ENCODE measurements at regions not wholly inside any gene's neighbourhood (a gene's known extent, or its start where the extent isn't known, plus 50 kb on each side); places are given as distances from the start of the nearest gene placed in this dataset.
"Not testable (repeated sequence)": the region's sequence is repeated elsewhere in the genome, so short reads cannot be mapped to it uniquely, and the experiment has no call there.

DNA sequence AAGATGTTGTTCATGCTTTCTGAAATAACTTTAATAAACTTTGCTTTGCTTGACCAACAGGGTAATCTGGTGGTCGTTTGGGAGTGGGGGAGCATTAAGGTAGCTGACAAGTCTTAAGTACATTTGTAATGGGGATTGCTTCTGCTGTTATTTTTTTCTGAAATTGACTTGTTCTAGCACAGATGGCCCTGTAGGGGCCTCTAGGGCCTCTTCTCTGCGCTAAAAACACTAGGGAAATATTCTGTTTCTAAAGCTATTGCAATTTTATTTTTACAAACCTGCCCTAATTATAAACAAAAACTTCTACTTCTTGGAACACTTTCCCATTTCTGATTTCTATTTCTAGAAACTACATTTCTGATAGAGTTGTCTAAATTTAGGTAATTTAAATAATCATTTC is 191.3 kb upstream of the KCNJ3 start:
- no peak overlapping the region for H3K4me3 ChIP-seq (ENCODE audit: low read depth, low read length)
- H3K36me3 ChIP-seq (ENCODE audit: control insufficient read depth, insufficient read depth, low read length) = no peaks in the 10 kb centered on the region
- TF ChIP-seq, protein P1, sequence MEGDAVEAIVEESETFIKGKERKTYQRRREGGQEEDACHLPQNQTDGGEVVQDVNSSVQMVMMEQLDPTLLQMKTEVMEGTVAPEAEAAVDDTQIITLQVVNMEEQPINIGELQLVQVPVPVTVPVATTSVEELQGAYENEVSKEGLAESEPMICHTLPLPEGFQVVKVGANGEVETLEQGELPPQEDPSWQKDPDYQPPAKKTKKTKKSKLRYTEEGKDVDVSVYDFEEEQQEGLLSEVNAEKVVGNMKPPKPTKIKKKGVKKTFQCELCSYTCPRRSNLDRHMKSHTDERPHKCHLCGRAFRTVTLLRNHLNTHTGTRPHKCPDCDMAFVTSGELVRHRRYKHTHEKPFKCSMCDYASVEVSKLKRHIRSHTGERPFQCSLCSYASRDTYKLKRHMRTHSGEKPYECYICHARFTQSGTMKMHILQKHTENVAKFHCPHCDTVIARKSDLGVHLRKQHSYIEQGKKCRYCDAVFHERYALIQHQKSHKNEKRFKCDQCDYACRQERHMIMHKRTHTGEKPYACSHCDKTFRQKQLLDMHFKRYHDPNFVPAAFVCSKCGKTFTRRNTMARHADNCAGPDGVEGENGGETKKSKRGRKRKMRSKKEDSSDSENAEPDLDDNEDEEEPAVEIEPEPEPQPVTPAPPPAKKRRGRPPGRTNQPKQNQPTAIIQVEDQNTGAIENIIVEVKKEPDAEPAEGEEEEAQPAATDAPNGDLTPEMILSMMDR (IDR thresholded peaks at IDR 0.05; ENCODE audit: insufficient read depth, low read length, poor library complexity, severe bottlenecking) = peak; percentile 28
- no peaks in the 10 kb centered on the region for H3K27me3 ChIP-seq (ENCODE audit: control insufficient read depth, insufficient read depth, low read length)
- no peak for DNase-seq (ENCODE audit: low read depth)

DNA sequence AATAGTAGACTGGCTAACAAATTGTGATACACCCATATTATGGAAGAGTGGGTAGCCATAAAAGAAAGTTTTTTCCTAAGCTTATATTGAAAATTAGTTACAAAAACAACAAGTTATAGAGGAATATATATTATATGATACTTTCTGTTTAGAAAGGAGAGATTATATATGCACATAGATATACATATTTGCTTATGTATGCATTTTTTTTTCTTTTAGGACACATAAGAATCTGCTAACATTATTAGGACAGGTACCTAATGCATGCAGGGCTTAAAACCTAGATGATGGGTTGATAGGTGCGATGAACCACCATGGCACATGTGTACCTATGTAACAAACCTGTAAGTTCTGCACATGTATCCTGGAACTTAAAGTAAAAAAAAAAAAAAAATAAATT is 179.6 kb upstream of the KCNJ3 start:
- DNase-seq (ENCODE audit: low read depth) = no peak
- Histone ChIP-seq H3K4me3 (ENCODE audit: low read depth, low read length) (no peak overlapping the region), H3K36me3 (ENCODE audit: control insufficient read depth, insufficient read depth, low read length) (no peaks in the 10 kb centered on the region), H3K27me3 (ENCODE audit: control insufficient read depth, insufficient read depth, low read length) (no peaks in the 10 kb centered on the region)
- TF ChIP-seq, protein P1 (IDR thresholded peaks at IDR 0.05; ENCODE audit: insufficient read depth, low read length, poor library complexity, severe bottlenecking) = no peak

DNA sequence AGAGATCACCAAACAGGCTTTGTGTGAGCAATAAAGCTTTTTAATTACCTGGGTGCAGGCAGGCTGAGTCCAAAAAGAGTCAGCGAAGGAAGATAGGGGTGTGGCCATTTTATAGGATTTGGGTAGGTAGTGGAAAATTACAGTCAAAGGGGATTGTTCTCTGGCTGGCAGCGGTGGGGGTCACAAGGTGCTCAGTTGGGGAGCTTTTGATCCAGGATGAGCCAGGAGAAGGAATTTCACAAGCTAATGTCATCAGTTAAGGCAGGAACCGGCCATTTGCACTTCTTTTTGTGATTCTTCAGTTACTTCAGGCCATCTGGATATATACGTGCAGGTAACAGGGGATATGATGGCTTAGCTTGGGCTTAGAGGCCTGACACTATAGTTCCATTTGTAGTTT is 177.5 kb upstream of the KCNJ3 start:
- H3K27me3 ChIP-seq (ENCODE audit: control insufficient read depth, insufficient read depth, low read length); DNase-seq (ENCODE audit: low read depth); H3K36me3 ChIP-seq (ENCODE audit: control insufficient read depth, insufficient read depth, low read length): not testable (repeated sequence)

DNA sequence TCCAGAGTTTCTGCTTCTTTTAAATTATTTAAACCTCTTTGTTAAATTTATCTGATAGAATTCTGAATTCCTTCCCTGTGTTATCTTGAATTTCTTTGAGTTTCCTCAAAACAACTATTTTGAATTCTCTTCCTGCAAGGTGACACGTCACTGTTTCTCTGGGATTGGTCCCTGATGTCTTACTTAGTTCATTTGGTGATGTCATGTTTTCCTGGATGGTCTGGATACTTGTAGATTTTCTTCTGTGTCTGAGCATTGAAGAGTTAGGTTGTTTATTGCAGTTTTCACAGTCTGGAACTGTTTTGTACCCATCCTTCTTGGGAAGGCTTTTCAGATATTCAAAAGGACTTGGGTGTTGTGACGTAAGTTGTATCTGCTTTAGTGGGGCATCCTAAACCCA is 172.3 kb upstream of the KCNJ3 start:
- TF ChIP-seq, protein P1 (IDR thresholded peaks at IDR 0.05; ENCODE audit: insufficient read depth, low read length, poor library complexity, severe bottlenecking) = no peak
- no peaks in the 10 kb centered on the region for H3K36me3 ChIP-seq (ENCODE audit: control insufficient read depth, insufficient read depth, low read length)
- no peak overlapping the region for H3K4me3 ChIP-seq (ENCODE audit: low read depth, low read length)
- no peak for DNase-seq (ENCODE audit: low read depth)
- no peaks in the 10 kb centered on the region for H3K27me3 ChIP-seq (ENCODE audit: control insufficient read depth, insufficient read depth, low read length)

More for the DNA sequence above, 177.5 kb upstream of the KCNJ3 start:
- H3K4me3 ChIP-seq (ENCODE audit: low read depth, low read length) = not testable (repeated sequence)

DNA sequence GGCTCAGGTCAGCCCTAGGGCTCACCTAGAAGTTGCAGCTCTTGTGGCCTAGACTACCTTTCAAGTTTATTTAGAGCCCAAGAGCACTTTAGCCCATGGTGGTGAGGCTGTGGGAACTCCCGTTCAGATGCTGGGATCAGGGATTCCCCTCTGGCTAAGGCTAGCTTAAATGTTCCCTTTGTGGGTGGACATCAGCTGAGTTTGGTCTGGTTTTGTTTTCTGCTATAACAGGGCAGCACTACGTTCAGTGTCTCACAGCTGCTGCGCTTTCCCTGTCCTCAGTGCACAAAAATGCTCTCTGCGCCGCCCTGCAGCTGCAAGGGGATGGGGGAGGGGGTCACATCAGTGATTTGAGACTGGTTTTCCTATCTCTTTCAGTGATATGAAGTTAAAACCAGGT is 170.5 kb upstream of the KCNJ3 start:
- no peak overlapping the region for H3K4me3 ChIP-seq (ENCODE audit: low read depth, low read length)
- H3K36me3 ChIP-seq (ENCODE audit: control insufficient read depth, insufficient read depth, low read length) = no peaks in the 10 kb centered on the region
- H3K27me3 ChIP-seq (ENCODE audit: control insufficient read depth, insufficient read depth, low read length) = no peaks in the 10 kb centered on the region
- no peak for DNase-seq (ENCODE audit: low read depth)
- TF ChIP-seq, protein P1 (IDR thresholded peaks at IDR 0.05; ENCODE audit: insufficient read depth, low read length, poor library complexity, severe bottlenecking) = no peak

DNA sequence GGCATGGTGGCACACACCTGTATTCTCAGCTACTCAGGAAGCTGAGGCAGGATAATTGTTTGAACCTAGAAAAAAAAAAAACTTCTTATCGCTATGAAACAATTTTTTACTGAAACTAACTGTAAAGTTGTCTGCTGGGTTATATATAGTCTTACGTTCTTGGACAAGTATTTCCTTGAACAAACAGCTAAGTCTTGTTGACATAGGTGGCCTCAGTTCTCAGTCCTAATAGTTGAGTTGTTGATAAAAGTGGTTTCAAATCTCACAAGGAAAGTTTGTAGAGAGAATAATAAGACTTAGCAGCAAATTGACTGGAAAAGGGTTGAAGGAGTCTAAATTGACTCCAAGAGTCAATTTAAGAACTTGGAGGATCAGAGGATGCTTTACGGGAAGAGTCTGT is 166.5 kb upstream of the KCNJ3 start:
- TF ChIP-seq, protein P1 (IDR thresholded peaks at IDR 0.05; ENCODE audit: insufficient read depth, low read length, poor library complexity, severe bottlenecking) = no peak
- H3K36me3 ChIP-seq (ENCODE audit: control insufficient read depth, insufficient read depth, low read length) = no peaks in the 10 kb centered on the region
- H3K27me3 ChIP-seq (ENCODE audit: control insufficient read depth, insufficient read depth, low read length) = no peaks in the 10 kb centered on the region
- H3K4me3 ChIP-seq (ENCODE audit: low read depth, low read length) = no peak overlapping the region
- DNase-seq (ENCODE audit: low read depth) = no peak
